K562 (cell line): ENCODE measurements at regions not wholly inside any gene's neighbourhood (a gene's known extent, or its start where the extent isn't known, plus 50 kb on each side); places are given as distances from the start of the nearest gene placed in this dataset.

Source experiments
- ATAC-seq: fragments of 200-7000 bp; cut with Tn5 transposase; 3 replicates; pipeline ENCODE4 v1.9.1; 2020; ENCODE audit warnings: moderate library complexity
- BruUV-seq: library from RNA; stranded (reverse); fragments of 400-500 nt; replicated peaks from 2 replicates; lab custom pipeline; 2021; lab: Mats Ljungman, UMichigan
- CTCF ChIA-PET: fragments of 300-600 bp; formaldehyde crosslinking; extraction: SDS; loops from one replicate; lab custom pipeline; 2021; ENCODE audit warnings: low intra/inter-chr PET ratio; lab: Yijun Ruan, JAX
- POLR2A ChIA-PET: fragments of 300-600, 350-650 bp; sonication (Branson Sonifier 250); formaldehyde crosslinking; extraction: SDS; loops from one replicate; lab custom pipeline; 2021; ENCODE audit warnings: antibody characterized with exemption, inconsistent platforms; lab: Yijun Ruan, JAX
- DNase-seq, 4 experiments: peaks; one replicate each; pipeline versions ENCODE4 v3.0.0 to v3.0.0-alpha.2; 2011 to 2018; ENCODE audit warnings: low spot score in 3 of 4, mixed read lengths in 3 of 4; ENCODE audit errors: extremely low read depth in 1 of 4
- FAIRE-seq: peaks from 2 replicates; lab custom pipeline; 2011; peaks lifted over from hg19 to GRCh38; lab: Jason Lieb, UNC
- H2AFZ ChIP-seq: 2 replicates; pipeline ENCODE4 v1.6.0; 2011; ENCODE audit warnings: low read depth, low read length, control low read depth, inconsistent platforms
- H3K27ac ChIP-seq: fragments of 200-600 bp; 3 replicates; pipeline ENCODE4 v1.8.0; 2011; ENCODE audit warnings: low read depth, mild to moderate bottlenecking, control low read depth, inconsistent platforms, low read length, moderate library complexity, mixed read lengths; ENCODE audit errors: extremely low read depth
- H3K27me3 ChIP-seq, 2 experiments: fragments of 300-600 bp in 1 of 2; 2 replicates in 1 of 2; 3 replicates in 1 of 2; pipeline versions ENCODE4 v1.6.0 to v1.8.0; 2011; ENCODE audit warnings: inconsistent platforms in 2 of 2, low read length in 2 of 2, mild to moderate bottlenecking in 1 of 2, mixed read lengths in 1 of 2, moderate library complexity in 1 of 2; ENCODE audit not compliant: control insufficient read depth in 2 of 2, insufficient read depth in 2 of 2
- H3K36me3 ChIP-seq: fragments of 300-600 bp; 3 replicates; pipeline ENCODE4 v1.8.0; 2011; ENCODE audit warnings: mild to moderate bottlenecking, low read length, inconsistent platforms; ENCODE audit not compliant: control insufficient read depth, insufficient read depth
- H3K4me1 ChIP-seq, 2 experiments: fragments of 200-600 bp in 1 of 2; replicated peaks in 1 of 2; 2 replicates in 1 of 2; 3 replicates in 1 of 2; pipeline versions ENCODE4 v1.5.1 to v1.8.0; 2011; ENCODE audit warnings: inconsistent platforms in 2 of 2, low read length in 2 of 2, mild to moderate bottlenecking in 1 of 2, mixed read lengths in 1 of 2, moderate library complexity in 1 of 2; ENCODE audit not compliant: control insufficient read depth in 2 of 2, insufficient read depth in 2 of 2
- H3K4me2 ChIP-seq: 2 replicates; pipeline ENCODE4 v1.6.1; 2011; ENCODE audit warnings: low read length, control low read depth, inconsistent platforms, mixed read lengths; ENCODE audit not compliant: insufficient read depth
- H3K4me3 ChIP-seq: fragments of 200-600 bp; sonication (generic), shearing (Covaris generic); 2 replicates; pipeline ENCODE4 v1.5.1; 2016; ENCODE audit warnings: control low read depth, inconsistent platforms
- H3K79me2 ChIP-seq: fragments of 200-600 bp; 3 replicates; pipeline ENCODE4 v1.8.0; 2011; ENCODE audit warnings: low read length, inconsistent platforms; ENCODE audit not compliant: control insufficient read depth, insufficient read depth
- H3K9ac ChIP-seq, 2 experiments: 2 replicates each; pipeline versions ENCODE4 v1.6.0 to v1.6.1; 2011; ENCODE audit warnings: low read depth in 2 of 2, low read length in 2 of 2, control low read depth in 1 of 2, inconsistent platforms in 1 of 2, mild to moderate bottlenecking in 1 of 2, mixed read lengths in 1 of 2; ENCODE audit not compliant: insufficient read depth in 1 of 2
- H3K9me1 ChIP-seq: one replicate; pipeline ENCODE4 v1.6.0; 2011; ENCODE audit warnings: inconsistent platforms, mild to moderate bottlenecking, low read length, moderate library complexity; ENCODE audit not compliant: control insufficient read depth, insufficient read depth
- H3K9me3 ChIP-seq: replicated peaks from 2 replicates; pipeline ENCODE4 v1.5.1; 2011; ENCODE audit warnings: low read depth, low read length, inconsistent platforms; ENCODE audit not compliant: control insufficient read depth, insufficient read depth
- H4K20me1 ChIP-seq: replicated peaks from 2 replicates; pipeline ENCODE4 v1.6.1; 2011; ENCODE audit warnings: low read length, inconsistent platforms, mixed read lengths; ENCODE audit not compliant: control insufficient read depth, insufficient read depth
- ARID2 ChIP-seq: fragments of 450-650 bp; IDR thresholded peaks from 2 replicates; pipeline ENCODE4 v1.6.1; 2017; ENCODE audit warnings: antibody characterized with exemption, mild to moderate bottlenecking
- BMI1 ChIP-seq: fragments of 150-350 bp; IDR thresholded peaks from 2 replicates; pipeline ENCODE4 v1.6.1; 2014; ENCODE audit warnings: low read length
- CREB1 ChIP-seq, 2 experiments: sonication (generic) in 1 of 2; formaldehyde crosslinking in 1 of 2; IDR thresholded peaks; 2 replicates each; pipeline versions ENCODE4 v1.6.1 to v1.8.0; 2012 to 2022; ENCODE audit warnings: inconsistent platforms in 1 of 2, mild to moderate bottlenecking in 1 of 2, missing genetic modification reagents in 1 of 2, moderate library complexity in 1 of 2
- MTA1 ChIP-seq: fragments of 450-650 bp; IDR thresholded peaks from 2 replicates; pipeline ENCODE4 v1.6.1; 2017; ENCODE audit warnings: borderline replicate concordance
- PHTF2 ChIP-seq: fragments of 250-450 bp; sonication (Bioruptor Pico); IDR thresholded peaks from 2 replicates; pipeline ENCODE4 v1.5.0; 2021; ENCODE audit warnings: mild to moderate bottlenecking
- PRPF4 ChIP-seq: fragments of 200-400 bp; formaldehyde crosslinking; IDR thresholded peaks from one replicate; pipeline ENCODE4 v1.6.1; 2017; ENCODE audit warnings: low read length, low read depth, mild to moderate bottlenecking; ENCODE audit not compliant: insufficient read depth, poor library complexity, severe bottlenecking
- PURB ChIP-seq: sonication (generic); formaldehyde crosslinking; IDR thresholded peaks from 2 replicates; pipeline ENCODE4 v1.9.0; 2021; ENCODE audit warnings: low read depth, mild to moderate bottlenecking, missing genetic modification reagents
- SRSF7 ChIP-seq: fragments of 200-400 bp; formaldehyde crosslinking; optimal IDR thresholded peaks from 2 replicates; pipeline ENCODE3; 2017; ENCODE audit warnings: mild to moderate bottlenecking, low read depth, low read length
- U2AF1 ChIP-seq: fragments of 200-400 bp; formaldehyde crosslinking; optimal IDR thresholded peaks from 2 replicates; pipeline ENCODE3; 2017; ENCODE audit warnings: mild to moderate bottlenecking, low read depth, low read length, moderate library complexity
- ZNF23 ChIP-seq: fragments of 250-450 bp; sonication (Bioruptor Pico); IDR thresholded peaks from 2 replicates; pipeline ENCODE4 v1.4.0; 2020; ENCODE audit warnings: mild to moderate bottlenecking
- ZNF274 ChIP-seq: IDR thresholded peaks from 2 replicates; pipeline ENCODE4 v1.6.1; 2011; ENCODE audit warnings: low read depth, mild to moderate bottlenecking, low read length, moderate library complexity, borderline replicate concordance
- ZNF668 ChIP-seq: fragments of 250-450 bp; sonication (Bioruptor Pico); IDR thresholded peaks from 2 replicates; pipeline ENCODE4 v1.8.0; 2022; ENCODE audit warnings: mild to moderate bottlenecking, inconsistent platforms
- WGBS: fragments of 100-300 bp; shearing (Covaris generic); methylation state at CpG from one replicate; pipeline ENCODE4 v1.1.6; 2016; ENCODE audit warnings: low coverage, mixed read lengths; ENCODE audit not compliant: insufficient coverage; ENCODE audit errors: missing lambda C conversion rate; 5-methylcytosine and 5-hydroxymethylcytosine counted together
- in situ Hi-C: fragments of 300-500 bp; cut with MboI; formaldehyde crosslinking; loops from 4 replicates; pipeline ENCODE4 v1.15.0; 2018; ENCODE audit warnings: inconsistent platforms, mixed read lengths
- intact Hi-C: fragments of 100-400 bp; cut with micrococcal nuclease; formaldehyde crosslinking; loops from 2 replicates; pipeline ENCODE4 v1.14.2; 2022
- TF ChIP-seq, protein P1 (sequence below), 2 experiments: fragments of 150-350 bp in 1 of 2; IDR thresholded peaks; 2 replicates each; pipeline ENCODE4 v1.6.1; 2012 to 2016; ENCODE audit warnings: low read depth in 2 of 2, low read length in 2 of 2, mild to moderate bottlenecking in 1 of 2, moderate library complexity in 1 of 2
- TF ChIP-seq, protein P2 (sequence below): IDR thresholded peaks from 3 replicates; pipeline ENCODE4 v1.6.1; 2011; ENCODE audit warnings: borderline replicate concordance, mild to moderate bottlenecking; ENCODE audit not compliant: insufficient read length, insufficient read depth

DNA sequence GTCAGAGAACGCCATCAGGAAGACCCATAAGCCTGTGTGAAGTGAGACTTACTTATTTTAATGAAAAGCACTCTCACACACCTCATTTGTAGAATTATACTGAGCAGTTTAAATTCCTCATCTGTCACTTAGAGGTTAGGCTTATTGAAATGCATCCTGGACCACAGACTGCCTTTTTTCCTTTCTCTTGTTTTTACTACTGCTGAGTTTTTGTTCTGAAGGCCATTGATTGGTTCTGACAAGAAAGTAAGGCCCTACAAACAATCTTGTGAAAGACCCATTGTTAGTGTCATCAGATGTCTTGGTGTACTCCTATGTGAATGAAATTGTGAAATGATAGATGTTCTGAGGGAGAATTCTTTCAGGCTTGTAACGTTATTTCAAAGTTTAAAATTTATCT, 1343.3 kb upstream of the ADGRL2 start:
- Histone ChIP-seq H3K9me3 (peaks cover 1% of the 10 kb centered on the region; the same call in 1 of the 2 replicates), H3K27ac (no peak overlapping the region), H3K4me2 (no peak overlapping the region), H3K9me1 (no peaks in the 10 kb centered on the region), H4K20me1 (no peaks in the 10 kb centered on the region), H3K4me1 (no peaks in the 10 kb centered on the region), H3K36me3 (no peaks in the 10 kb centered on the region), H3K27me3 (no peaks in the 10 kb centered on the region), H2AFZ (no peak overlapping the region), H3K4me3 (no peak overlapping the region)
- POLR2A ChIA-PET: no interaction called here
- in situ Hi-C loops: no loop called here
- no TSS peak for BruUV-seq
- FAIRE-seq (no peak), DNase-seq (no peak), ATAC-seq (no peak)
- intact Hi-C loops: no loop called here
- CTCF ChIA-PET: no interaction called here
- WGBS: 0% methylated on average over 2 of the region's 2 CpGs
- no peak for TF ChIP-seq ZNF23 (CRISPR knock-in tag)
- TF ChIP-seq PHTF2: no peak
- TF ChIP-seq, protein P1, sequence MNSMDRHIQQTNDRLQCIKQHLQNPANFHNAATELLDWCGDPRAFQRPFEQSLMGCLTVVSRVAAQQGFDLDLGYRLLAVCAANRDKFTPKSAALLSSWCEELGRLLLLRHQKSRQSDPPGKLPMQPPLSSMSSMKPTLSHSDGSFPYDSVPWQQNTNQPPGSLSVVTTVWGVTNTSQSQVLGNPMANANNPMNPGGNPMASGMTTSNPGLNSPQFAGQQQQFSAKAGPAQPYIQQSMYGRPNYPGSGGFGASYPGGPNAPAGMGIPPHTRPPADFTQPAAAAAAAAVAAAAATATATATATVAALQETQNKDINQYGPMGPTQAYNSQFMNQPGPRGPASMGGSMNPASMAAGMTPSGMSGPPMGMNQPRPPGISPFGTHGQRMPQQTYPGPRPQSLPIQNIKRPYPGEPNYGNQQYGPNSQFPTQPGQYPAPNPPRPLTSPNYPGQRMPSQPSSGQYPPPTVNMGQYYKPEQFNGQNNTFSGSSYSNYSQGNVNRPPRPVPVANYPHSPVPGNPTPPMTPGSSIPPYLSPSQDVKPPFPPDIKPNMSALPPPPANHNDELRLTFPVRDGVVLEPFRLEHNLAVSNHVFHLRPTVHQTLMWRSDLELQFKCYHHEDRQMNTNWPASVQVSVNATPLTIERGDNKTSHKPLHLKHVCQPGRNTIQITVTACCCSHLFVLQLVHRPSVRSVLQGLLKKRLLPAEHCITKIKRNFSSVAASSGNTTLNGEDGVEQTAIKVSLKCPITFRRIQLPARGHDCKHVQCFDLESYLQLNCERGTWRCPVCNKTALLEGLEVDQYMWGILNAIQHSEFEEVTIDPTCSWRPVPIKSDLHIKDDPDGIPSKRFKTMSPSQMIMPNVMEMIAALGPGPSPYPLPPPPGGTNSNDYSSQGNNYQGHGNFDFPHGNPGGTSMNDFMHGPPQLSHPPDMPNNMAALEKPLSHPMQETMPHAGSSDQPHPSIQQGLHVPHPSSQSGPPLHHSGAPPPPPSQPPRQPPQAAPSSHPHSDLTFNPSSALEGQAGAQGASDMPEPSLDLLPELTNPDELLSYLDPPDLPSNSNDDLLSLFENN (IDR thresholded peaks at IDR 0.05; ENCODE audit: low read depth in 2 of 2, low read length in 2 of 2): no peak
- no peak for TF ChIP-seq ARID2
- TF ChIP-seq ZNF274: no peak
- no peak for TF ChIP-seq MTA1
- TF ChIP-seq, protein P2, sequence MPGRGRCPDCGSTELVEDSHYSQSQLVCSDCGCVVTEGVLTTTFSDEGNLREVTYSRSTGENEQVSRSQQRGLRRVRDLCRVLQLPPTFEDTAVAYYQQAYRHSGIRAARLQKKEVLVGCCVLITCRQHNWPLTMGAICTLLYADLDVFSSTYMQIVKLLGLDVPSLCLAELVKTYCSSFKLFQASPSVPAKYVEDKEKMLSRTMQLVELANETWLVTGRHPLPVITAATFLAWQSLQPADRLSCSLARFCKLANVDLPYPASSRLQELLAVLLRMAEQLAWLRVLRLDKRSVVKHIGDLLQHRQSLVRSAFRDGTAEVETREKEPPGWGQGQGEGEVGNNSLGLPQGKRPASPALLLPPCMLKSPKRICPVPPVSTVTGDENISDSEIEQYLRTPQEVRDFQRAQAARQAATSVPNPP: no peak
- no peak for TF ChIP-seq SRSF7
- TF ChIP-seq BMI1: no peak
- no peak for TF ChIP-seq CREB1 (IDR thresholded peaks at IDR 0.05)
- TF ChIP-seq CREB1 (CRISPR knock-in tag; IDR thresholded peaks at IDR 0.05): no peak
- TF ChIP-seq U2AF1: no peak
- TF ChIP-seq PRPF4: no peak
- TF ChIP-seq PURB (CRISPR knock-in tag): no peak
- no peak for TF ChIP-seq ZNF668 (CRISPR knock-in tag)
- TF ChIP-seq, all 486 proteins: peak for 0
- no peaks in the 10 kb centered on the region for H3K79me2 ChIP-seq
- H3K9ac ChIP-seq: no peak overlapping the region
